ENCODE measurements at regions not wholly inside any gene's neighbourhood (a gene's known extent, or its start where the extent isn't known, plus 50 kb on each side); places are given as distances from the start of the nearest gene placed in this dataset.

GRCh38 chr11:104451197-104451893 is 287.4 kb upstream of the PDGFD start:
- Histone ChIP-seq H4K20me1 (ENCODE audit: insufficient read depth, low read length) (no peaks in the 10 kb centered on the region), H3K4me1 (ENCODE audit: insufficient read depth, low read length) (no peaks in the 10 kb centered on the region), H3K79me2 (ENCODE audit: insufficient read depth, low read length) (no peaks in the 10 kb centered on the region), H3K4me2 (ENCODE audit: low read length) (no peak overlapping the region), H3K27ac (ENCODE audit: low read depth, low read length) (no peak overlapping the region), H2AFZ (ENCODE audit: low read depth, low read length) (no peak overlapping the region), H3K9me3 (ENCODE audit: insufficient read depth, low read depth, low read length) (no peaks in the 10 kb centered on the region), H3K27me3 (ENCODE audit: insufficient read depth, low read length) (no peaks in the 10 kb centered on the region), H3K36me3 (ENCODE audit: insufficient read depth, low read length) (no peaks in the 10 kb centered on the region), H3K4me3 (ENCODE audit: insufficient read depth, low read depth, low read length) (no peak overlapping the region), H3K9ac (ENCODE audit: low read length) (no peak overlapping the region)
- no peaks in the 10 kb centered on the region for H3K27me3 Mint-ChIP-seq (ENCODE audit: low read depth, unreplicated experiment)
- H3K27ac Mint-ChIP-seq (ENCODE audit: unreplicated experiment): no peak overlapping the region
- DNase-seq (ENCODE audit: low read depth) (no peak), FAIRE-seq (no peak)
- H3K4me3 Mint-ChIP-seq (ENCODE audit: unreplicated experiment): no peak overlapping the region
- TF ChIP-seq, protein P1, sequence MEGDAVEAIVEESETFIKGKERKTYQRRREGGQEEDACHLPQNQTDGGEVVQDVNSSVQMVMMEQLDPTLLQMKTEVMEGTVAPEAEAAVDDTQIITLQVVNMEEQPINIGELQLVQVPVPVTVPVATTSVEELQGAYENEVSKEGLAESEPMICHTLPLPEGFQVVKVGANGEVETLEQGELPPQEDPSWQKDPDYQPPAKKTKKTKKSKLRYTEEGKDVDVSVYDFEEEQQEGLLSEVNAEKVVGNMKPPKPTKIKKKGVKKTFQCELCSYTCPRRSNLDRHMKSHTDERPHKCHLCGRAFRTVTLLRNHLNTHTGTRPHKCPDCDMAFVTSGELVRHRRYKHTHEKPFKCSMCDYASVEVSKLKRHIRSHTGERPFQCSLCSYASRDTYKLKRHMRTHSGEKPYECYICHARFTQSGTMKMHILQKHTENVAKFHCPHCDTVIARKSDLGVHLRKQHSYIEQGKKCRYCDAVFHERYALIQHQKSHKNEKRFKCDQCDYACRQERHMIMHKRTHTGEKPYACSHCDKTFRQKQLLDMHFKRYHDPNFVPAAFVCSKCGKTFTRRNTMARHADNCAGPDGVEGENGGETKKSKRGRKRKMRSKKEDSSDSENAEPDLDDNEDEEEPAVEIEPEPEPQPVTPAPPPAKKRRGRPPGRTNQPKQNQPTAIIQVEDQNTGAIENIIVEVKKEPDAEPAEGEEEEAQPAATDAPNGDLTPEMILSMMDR (IDR thresholded peaks at IDR 0.05; ENCODE audit: insufficient read depth, low read depth, low read length): no peak
- no peak for TF ChIP-seq EZH2 (IDR thresholded peaks at IDR 0.05; ENCODE audit: insufficient read depth, low read length)
- H3K36me3 Mint-ChIP-seq (ENCODE audit: low read depth, unreplicated experiment): no peaks in the 10 kb centered on the region
- no peaks in the 10 kb centered on the region for H3K9me3 Mint-ChIP-seq (ENCODE audit: unreplicated experiment)
- no peaks in the 10 kb centered on the region for H3K4me1 Mint-ChIP-seq (ENCODE audit: low read depth, unreplicated experiment)

- no peak overlapping the region for H3K4me3 Mint-ChIP-seq (ENCODE audit: unreplicated experiment)
- H3K4me1 Mint-ChIP-seq (ENCODE audit: low read depth, unreplicated experiment): no peaks in the 10 kb centered on the region
Measured at GRCh38 chr11:104443387-104443786, 279.4 kb upstream of the PDGFD start.

DNA sequence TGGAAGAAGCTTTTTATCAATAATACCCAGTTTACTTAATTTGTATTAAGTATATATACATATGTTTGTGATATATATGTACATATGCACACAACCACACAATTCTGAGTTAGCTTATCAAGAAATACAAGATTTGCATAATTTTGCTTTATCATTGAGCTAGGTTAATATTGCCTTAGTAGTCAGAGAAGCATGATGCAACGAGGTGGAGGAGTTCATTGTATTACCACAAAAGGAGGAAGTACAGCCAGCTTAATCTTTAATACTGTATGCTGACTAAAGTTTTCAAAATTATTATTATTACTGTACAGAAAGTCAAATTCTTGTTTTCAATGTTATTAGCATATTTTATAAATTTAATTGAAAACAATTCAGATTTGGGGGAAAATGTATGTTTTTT is 278.4 kb upstream of the PDGFD start:
- H3K9ac ChIP-seq (ENCODE audit: low read length): no peak overlapping the region
- no peak for FAIRE-seq
- Mint-ChIP-seq H3K9me3 (ENCODE audit: unreplicated experiment) (no peaks in the 10 kb centered on the region), H3K4me1 (ENCODE audit: low read depth, unreplicated experiment) (no peaks in the 10 kb centered on the region), H3K27ac (ENCODE audit: unreplicated experiment) (no peak overlapping the region), H3K36me3 (ENCODE audit: low read depth, unreplicated experiment) (no peaks in the 10 kb centered on the region), H3K27me3 (ENCODE audit: low read depth, unreplicated experiment) (no peaks in the 10 kb centered on the region), H3K4me3 (ENCODE audit: unreplicated experiment) (no peak overlapping the region)
- H3K27ac ChIP-seq (ENCODE audit: low read depth, low read length): no peak overlapping the region
- TF ChIP-seq, protein P1 (IDR thresholded peaks at IDR 0.05; ENCODE audit: insufficient read depth, low read depth, low read length): no peak
- no peak for TF ChIP-seq EZH2 (IDR thresholded peaks at IDR 0.05; ENCODE audit: insufficient read depth, low read length)
- H4K20me1 ChIP-seq (ENCODE audit: insufficient read depth, low read length): no peaks in the 10 kb centered on the region
- DNase-seq (ENCODE audit: low read depth): no peak
- H3K4me1 ChIP-seq (ENCODE audit: insufficient read depth, low read length): no peaks in the 10 kb centered on the region
- H3K79me2 ChIP-seq (ENCODE audit: insufficient read depth, low read length): no peaks in the 10 kb centered on the region
- no peak overlapping the region for H2AFZ ChIP-seq (ENCODE audit: low read depth, low read length)
- H3K4me2 ChIP-seq (ENCODE audit: low read length): no peak overlapping the region
- H3K4me3 ChIP-seq (ENCODE audit: insufficient read depth, low read depth, low read length): no peak overlapping the region
- H3K36me3 ChIP-seq (ENCODE audit: insufficient read depth, low read length): no peaks in the 10 kb centered on the region
- no peaks in the 10 kb centered on the region for H3K27me3 ChIP-seq (ENCODE audit: insufficient read depth, low read length)
- H3K9me3 ChIP-seq (ENCODE audit: insufficient read depth, low read depth, low read length): no peaks in the 10 kb centered on the region

More at GRCh38 chr11:104443387-104443786, 279.4 kb upstream of the PDGFD start:
- FAIRE-seq: no peak
- Histone ChIP-seq H3K36me3 (ENCODE audit: insufficient read depth, low read length) (no peaks in the 10 kb centered on the region), H3K4me1 (ENCODE audit: insufficient read depth, low read length) (no peaks in the 10 kb centered on the region), H3K9ac (ENCODE audit: low read length) (no peak overlapping the region), H3K27me3 (ENCODE audit: insufficient read depth, low read length) (no peaks in the 10 kb centered on the region), H3K4me2 (ENCODE audit: low read length) (no peak overlapping the region), H2AFZ (ENCODE audit: low read depth, low read length) (no peak overlapping the region), H3K9me3 (ENCODE audit: insufficient read depth, low read depth, low read length) (no peaks in the 10 kb centered on the region), H3K79me2 (ENCODE audit: insufficient read depth, low read length) (no peaks in the 10 kb centered on the region), H3K27ac (ENCODE audit: low read depth, low read length) (no peak overlapping the region), H4K20me1 (ENCODE audit: insufficient read depth, low read length) (no peaks in the 10 kb centered on the region), H3K4me3 (ENCODE audit: insufficient read depth, low read depth, low read length) (no peak overlapping the region)
- Mint-ChIP-seq H3K27me3 (ENCODE audit: low read depth, unreplicated experiment) (no peaks in the 10 kb centered on the region), H3K36me3 (ENCODE audit: low read depth, unreplicated experiment) (no peaks in the 10 kb centered on the region), H3K27ac (ENCODE audit: unreplicated experiment) (no peak overlapping the region), H3K9me3 (ENCODE audit: unreplicated experiment) (no peaks in the 10 kb centered on the region)
- DNase-seq (ENCODE audit: low read depth): peak; percentile 15
- no peak for TF ChIP-seq EZH2 (IDR thresholded peaks at IDR 0.05; ENCODE audit: insufficient read depth, low read length)
- TF ChIP-seq, protein P1 (IDR thresholded peaks at IDR 0.05; ENCODE audit: insufficient read depth, low read depth, low read length): no peak
